HEK293T (cell line): ENCODE measurements at regions not wholly inside any gene's neighbourhood (a gene's known extent, or its start where the extent isn't known, plus 50 kb on each side); places are given as distances from the start of the nearest gene placed in this dataset.

Source experiments
- CTCF ChIA-PET: fragments of 350-600 bp; formaldehyde crosslinking; extraction: SDS; loops from one replicate; lab custom pipeline; 2021; ENCODE audit warnings: antibody characterized with exemption, inconsistent platforms; lab: Yijun Ruan, JAX
- POLR2A ChIA-PET: fragments of 350-600 bp; formaldehyde crosslinking; extraction: SDS; loops from one replicate; lab custom pipeline; 2020; ENCODE audit warnings: antibody characterized with exemption, inconsistent platforms; lab: Yijun Ruan, JAX
- DNase-seq: peaks from one replicate; pipeline ENCODE4 v3.0.0; 2012; ENCODE audit warnings: mixed read lengths; ENCODE audit errors: extremely low spot score
- ARNT ChIP-seq: fragments of 450-650 bp; IDR thresholded peaks from 2 replicates; pipeline ENCODE4 v1.6.1; 2017; ENCODE audit warnings: mild to moderate bottlenecking
- BHLHE40 ChIP-seq: fragments of 450-650 bp; IDR thresholded peaks from 2 replicates; pipeline ENCODE4 v1.6.1; 2016; ENCODE audit warnings: mild to moderate bottlenecking, moderate library complexity, borderline replicate concordance
- CTBP1 ChIP-seq: fragments of 450-650 bp; IDR thresholded peaks from 2 replicates; pipeline ENCODE4 v1.6.1; 2016; ENCODE audit warnings: borderline replicate concordance
- ELF4 ChIP-seq: fragments of 450-650 bp; IDR thresholded peaks from 2 replicates; pipeline ENCODE4 v1.6.1; 2017; ENCODE audit warnings: antibody characterized with exemption
- FOXA1 ChIP-seq: fragments of 450-650 bp; IDR thresholded peaks from 2 replicates; pipeline ENCODE4 v1.6.1; 2016; ENCODE audit warnings: mild to moderate bottlenecking
- FOXK2 ChIP-seq: fragments of 450-650 bp; IDR thresholded peaks from 2 replicates; pipeline ENCODE4 v1.6.1; 2016; ENCODE audit warnings: mild to moderate bottlenecking
- FOXM1 ChIP-seq: fragments of 450-650 bp; IDR thresholded peaks from 2 replicates; pipeline ENCODE4 v1.6.1; 2017; ENCODE audit warnings: mild to moderate bottlenecking, borderline replicate concordance
- HDGF ChIP-seq: fragments of 450-650 bp; IDR thresholded peaks from 2 replicates; pipeline ENCODE4 v1.6.1; 2017; ENCODE audit warnings: antibody characterized with exemption, borderline replicate concordance
- L3MBTL2 ChIP-seq: fragments of 450-650 bp; conservative IDR thresholded peaks from 2 replicates; pipeline ENCODE4 v1.6.1; 2016; ENCODE audit warnings: mild to moderate bottlenecking
- LEF1 ChIP-seq: fragments of 450-650 bp; IDR thresholded peaks from 2 replicates; pipeline ENCODE4 v1.6.1; 2017; ENCODE audit warnings: mild to moderate bottlenecking, borderline replicate concordance
- NFRKB ChIP-seq: fragments of 450-650 bp; IDR thresholded peaks from 2 replicates; pipeline ENCODE4 v1.6.1; 2016; ENCODE audit warnings: mild to moderate bottlenecking, moderate library complexity
- PKNOX1 ChIP-seq: fragments of 450-650 bp; IDR thresholded peaks from 2 replicates; pipeline ENCODE4 v1.6.1; 2016
- SP1 ChIP-seq: fragments of 450-650 bp; IDR thresholded peaks from 2 replicates; pipeline ENCODE4 v1.6.1; 2017
- SUZ12 ChIP-seq: fragments of 450-650 bp; IDR thresholded peaks from 2 replicates; pipeline ENCODE4 v1.6.1; 2016; ENCODE audit warnings: mild to moderate bottlenecking
- TARDBP ChIP-seq: fragments of 450-650 bp; IDR thresholded peaks from 2 replicates; pipeline ENCODE4 v1.6.1; 2016
- ZNF384 ChIP-seq: fragments of 450-650 bp; IDR thresholded peaks from 2 replicates; pipeline ENCODE4 v1.6.1; 2016

GRCh38 chr7:68103319-68103718 lies 1106.7 kb downstream of the TYW1 start:
- CTCF ChIA-PET, result no interaction called here
- TF ChIP-seq FOXK2 (no peak), BHLHE40 (no peak), FOXM1 (no peak), NFRKB (no peak), HDGF (no peak), CTBP1 (no peak), ELF4 (no peak), SP1 (no peak)
- no peak for DNase-seq
- POLR2A ChIA-PET, result no interaction called here

GRCh38 chr7:68107261-68107660 lies 1110.6 kb downstream of the TYW1 start:
- ChIA-PET POLR2A (no interaction called here), CTCF (no interaction called here)
- no peak for DNase-seq
- TF ChIP-seq ELF4, result no peak
- TF ChIP-seq LEF1, result no peak
- no peak for TF ChIP-seq ZNF384
- no peak for TF ChIP-seq PKNOX1

GRCh38 chr7:68107968-68108367 lies 1111.3 kb downstream of the TYW1 start:
- DNase-seq, result no peak
- no peak for TF ChIP-seq SUZ12
- no peak for TF ChIP-seq FOXK2
- no peak for TF ChIP-seq LEF1
- TF ChIP-seq TARDBP, result no peak
- no peak for TF ChIP-seq L3MBTL2
- no peak for TF ChIP-seq ELF4
- TF ChIP-seq PKNOX1, result no peak
- TF ChIP-seq FOXA1, result no peak
- no peak for TF ChIP-seq FOXM1
- TF ChIP-seq ARNT, result no peak
- no peak for TF ChIP-seq BHLHE40
- TF ChIP-seq CTBP1, result no peak
- TF ChIP-seq NFRKB, result no peak
- no peak for TF ChIP-seq ZNF384
- CTCF ChIA-PET, result no interaction called here
- POLR2A ChIA-PET, result no interaction called here

GRCh38 chr7:68109299-68109698 lies 1112.7 kb downstream of the TYW1 start:
- ChIA-PET CTCF (no interaction called here), POLR2A (no interaction called here)
- TF ChIP-seq FOXM1, result no peak
- no peak for TF ChIP-seq CTBP1
- no peak for TF ChIP-seq HDGF
- TF ChIP-seq SP1, result no peak
- DNase-seq, result no peak

GRCh38 chr7:68119411-68119810 lies 1122.8 kb downstream of the TYW1 start:
- ChIA-PET POLR2A (no interaction called here), CTCF (no interaction called here)
- TF ChIP-seq BHLHE40, result no peak
- no peak for TF ChIP-seq ARNT
- TF ChIP-seq PKNOX1, result no peak
- TF ChIP-seq TARDBP, result no peak
- TF ChIP-seq ZNF384, result no peak
- TF ChIP-seq SUZ12, result no peak
- TF ChIP-seq L3MBTL2, result no peak
- TF ChIP-seq FOXK2, result no peak
- no peak for TF ChIP-seq LEF1
- TF ChIP-seq CTBP1, result no peak
- TF ChIP-seq FOXM1, result no peak
- TF ChIP-seq NFRKB, result no peak
- no peak for TF ChIP-seq FOXA1
- TF ChIP-seq HDGF, result no peak
- no peak for TF ChIP-seq ELF4
- no peak for TF ChIP-seq SP1
- no peak for DNase-seq

- POLR2A ChIA-PET, result no interaction called here
- no peak for DNase-seq
- CTCF ChIA-PET, result no interaction called here
- TF ChIP-seq ZNF384 (no peak), LEF1 (no peak), FOXA1 (no peak), FOXK2 (no peak), NFRKB (no peak), ARNT (no peak), SUZ12 (no peak), BHLHE40 (no peak), SP1 (no peak), CTBP1 (no peak), L3MBTL2 (no peak), TARDBP (no peak), FOXM1 (no peak), PKNOX1 (no peak)
Observed at GRCh38 chr7:68121056-68121455, 1124.4 kb downstream of the TYW1 start.
